Neuron (in vitro differentiated cells): ENCODE measurements at regions not wholly inside any gene's neighbourhood (a gene's known extent, or its start where the extent isn't known, plus 50 kb on each side); places are given as distances from the start of the nearest gene placed in this dataset.

Experiments used
- H2AFZ ChIP-seq: one replicate; pipeline ENCODE4 v1.6.1; 2013; ENCODE audit warnings: low read depth, mild to moderate bottlenecking, inconsistent platforms, low read length, moderate library complexity
- H3K27me3 ChIP-seq: one replicate; pipeline ENCODE4 v1.6.1; 2013; ENCODE audit warnings: low read length; ENCODE audit not compliant: insufficient read depth
- H3K36me3 ChIP-seq: one replicate; pipeline ENCODE4 v1.6.1; 2013; ENCODE audit warnings: low read length; ENCODE audit not compliant: insufficient read depth
- H3K4me1 ChIP-seq: one replicate; pipeline ENCODE4 v1.6.1; 2013; ENCODE audit warnings: low read length; ENCODE audit not compliant: insufficient read depth
- H3K4me3 ChIP-seq: 2 replicates; pipeline ENCODE4 v1.5.1; 2013; ENCODE audit warnings: mild to moderate bottlenecking, low read length, moderate library complexity
- H3K9me3 ChIP-seq: one replicate; pipeline ENCODE4 v1.6.1; 2013; ENCODE audit warnings: low read length

DNA sequence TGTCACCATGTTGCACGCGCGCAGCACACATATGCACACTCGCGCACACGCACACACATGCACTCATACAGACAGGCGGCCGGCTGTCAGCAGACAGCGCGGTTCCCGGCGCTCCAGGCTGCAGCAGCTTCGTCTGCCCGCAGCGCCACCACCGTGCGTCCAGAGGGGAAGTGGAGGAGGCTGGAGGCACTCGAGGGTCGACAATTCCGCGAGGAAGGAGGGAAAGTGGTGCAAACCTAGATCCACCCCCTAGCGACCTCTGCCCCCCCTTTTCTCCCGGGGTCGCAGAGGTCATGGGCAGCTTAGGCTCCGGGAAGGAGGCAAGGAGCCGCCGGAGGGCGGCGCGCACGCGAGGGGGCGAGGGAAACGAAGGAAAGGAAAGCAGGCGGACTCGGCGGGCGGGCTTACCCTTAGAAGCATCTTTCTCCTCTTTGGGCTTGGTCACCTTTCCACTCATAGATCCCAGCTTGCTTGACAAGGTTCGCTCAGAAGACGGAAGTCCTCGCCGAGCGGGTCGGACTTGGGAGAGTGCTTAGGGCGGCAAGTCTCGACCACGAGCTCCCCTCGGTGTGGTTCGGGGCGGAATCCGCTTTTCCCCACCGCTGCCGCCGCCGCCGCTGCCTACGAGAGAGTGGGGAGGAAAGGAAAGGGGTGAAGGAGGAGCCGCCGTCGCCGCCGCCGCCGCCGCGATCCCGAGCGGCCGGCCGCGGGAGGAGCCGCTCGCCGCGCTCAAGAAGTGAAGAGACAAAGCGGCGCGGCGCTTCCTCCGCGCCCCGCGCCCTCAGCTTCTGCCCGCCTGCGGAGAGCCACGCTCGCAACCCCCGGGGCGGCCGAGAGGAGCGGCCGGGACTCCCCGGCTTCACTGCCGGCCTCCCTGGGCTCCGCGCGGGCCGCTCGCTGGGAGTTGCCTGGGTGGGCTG, 326.6 kb upstream of the F9 start:
- H3K4me3 ChIP-seq = peak overlapping the region; percentile 73
- no peaks in the 10 kb centered on the region for H3K27me3 ChIP-seq
- H2AFZ ChIP-seq = peak overlapping the region; percentile 64
- H3K9me3 ChIP-seq = no peaks in the 10 kb centered on the region
- peaks cover 21% of the 10 kb centered on the region for H3K4me1 ChIP-seq
- no peaks in the 10 kb centered on the region for H3K36me3 ChIP-seq

DNA sequence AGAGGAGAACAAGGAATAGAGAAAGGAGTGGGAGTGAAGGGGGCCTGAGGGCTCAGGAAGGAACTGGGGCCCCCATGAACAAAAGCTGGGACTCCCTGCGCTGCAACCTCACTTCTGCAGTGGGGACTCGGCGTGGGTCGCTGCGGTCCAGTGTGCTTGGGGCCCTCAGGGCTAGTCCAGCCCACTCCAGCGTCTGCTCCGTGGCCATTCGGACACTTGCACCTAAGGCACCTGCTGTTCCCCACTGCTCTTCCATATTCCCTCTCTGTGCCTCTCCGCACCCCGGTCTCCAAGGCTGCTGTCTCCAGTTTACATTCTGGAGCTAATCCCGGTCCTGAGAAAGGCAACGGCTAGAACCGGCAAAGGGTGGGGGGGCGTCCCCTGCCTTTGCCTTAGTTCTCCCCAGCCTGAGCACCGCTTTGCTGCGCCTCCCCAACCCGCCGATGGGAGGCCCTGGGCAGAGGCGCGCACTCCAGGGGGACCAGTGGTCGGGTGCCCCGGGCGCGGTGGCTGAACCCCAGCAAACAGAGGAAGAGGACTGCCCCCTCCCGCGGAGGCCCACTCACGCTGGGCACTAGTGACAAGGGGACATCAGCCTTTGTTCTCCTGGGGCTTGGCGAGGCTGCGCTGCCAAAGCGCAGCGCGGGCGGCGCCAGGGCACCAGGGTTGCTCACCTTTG, 327.7 kb upstream of the F9 start:
- H3K27me3 ChIP-seq = no peaks in the 10 kb centered on the region
- H3K4me3 ChIP-seq = peak overlapping the region; percentile 73
- H2AFZ ChIP-seq = peak overlapping the region; percentile 39
- H3K4me1 ChIP-seq = peaks cover 21% of the 10 kb centered on the region
- no peaks in the 10 kb centered on the region for H3K36me3 ChIP-seq
- no peaks in the 10 kb centered on the region for H3K9me3 ChIP-seq

DNA sequence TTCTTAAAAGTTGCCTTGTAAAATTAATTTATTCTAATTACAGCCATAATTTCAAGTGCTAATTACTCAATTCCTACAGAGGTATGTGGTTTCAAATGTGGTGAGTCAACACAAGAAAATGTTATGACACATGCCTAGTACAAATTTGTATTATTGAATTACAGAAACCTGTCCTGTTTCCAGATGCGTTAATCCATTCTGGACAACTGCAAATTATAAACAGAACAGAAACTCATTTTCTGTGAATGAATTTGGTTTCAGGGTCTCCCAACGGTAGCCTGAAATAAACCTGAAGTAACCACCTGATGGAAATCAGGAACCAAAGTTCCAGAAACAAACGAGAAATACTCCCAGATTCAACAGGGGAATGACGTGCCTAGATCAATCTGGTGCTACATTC, 328.6 kb upstream of the F9 start:
- peaks cover 21% of the 10 kb centered on the region for H3K4me1 ChIP-seq
- no peaks in the 10 kb centered on the region for H3K27me3 ChIP-seq
- no peaks in the 10 kb centered on the region for H3K9me3 ChIP-seq
- peak overlapping the region; percentile 73 for H3K4me3 ChIP-seq
- H3K36me3 ChIP-seq = no peaks in the 10 kb centered on the region
- H2AFZ ChIP-seq = no peak overlapping the region

DNA sequence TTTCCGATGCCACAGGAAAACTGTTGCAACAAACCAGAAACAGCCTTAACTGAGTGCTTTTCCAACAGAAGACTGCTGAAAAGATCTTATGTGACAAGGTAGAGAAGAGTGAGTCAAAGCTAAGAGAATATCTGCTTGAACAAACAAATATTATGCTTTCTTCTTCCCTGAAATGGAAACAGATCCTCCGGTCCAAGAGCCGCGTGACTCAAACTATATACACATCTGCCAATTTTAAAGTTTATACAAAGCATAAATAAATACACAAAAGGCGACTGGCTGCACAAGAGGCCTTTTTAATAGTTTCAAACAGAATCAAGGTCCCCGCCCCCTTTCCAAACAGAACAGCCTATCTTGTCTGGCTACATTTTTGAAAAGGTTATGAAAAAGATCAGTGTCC, 329.7 kb upstream of the F9 start:
- no peaks in the 10 kb centered on the region for H3K9me3 ChIP-seq
- no peaks in the 10 kb centered on the region for H3K27me3 ChIP-seq
- no peak overlapping the region for H2AFZ ChIP-seq
- peaks cover 21% of the 10 kb centered on the region for H3K4me1 ChIP-seq
- H3K4me3 ChIP-seq = no peak overlapping the region
- H3K36me3 ChIP-seq = no peaks in the 10 kb centered on the region

DNA sequence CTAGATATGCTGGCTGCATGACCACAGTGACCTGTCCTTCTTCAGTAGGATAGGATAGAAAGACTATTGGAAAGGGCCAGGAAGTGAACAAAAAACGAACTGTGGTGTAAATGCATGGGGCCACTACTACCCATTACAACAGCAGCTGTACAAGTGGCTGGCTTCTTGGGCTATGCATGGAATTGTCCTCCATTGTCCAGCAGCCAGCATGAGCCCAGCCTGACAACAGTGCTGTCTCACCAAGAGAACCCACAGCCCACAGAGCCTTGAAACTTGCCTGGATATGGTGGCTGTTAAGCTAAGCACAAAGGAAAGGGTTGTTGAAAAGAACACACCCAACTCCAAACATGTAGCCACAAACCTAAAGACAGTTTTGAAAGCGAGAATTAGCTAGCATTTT, 330.2 kb upstream of the F9 start:
- no peaks in the 10 kb centered on the region for H3K36me3 ChIP-seq
- no peak overlapping the region for H3K4me3 ChIP-seq
- H3K4me1 ChIP-seq = peaks cover 21% of the 10 kb centered on the region
- H2AFZ ChIP-seq = no peak overlapping the region
- H3K9me3 ChIP-seq = no peaks in the 10 kb centered on the region
- no peaks in the 10 kb centered on the region for H3K27me3 ChIP-seq

DNA sequence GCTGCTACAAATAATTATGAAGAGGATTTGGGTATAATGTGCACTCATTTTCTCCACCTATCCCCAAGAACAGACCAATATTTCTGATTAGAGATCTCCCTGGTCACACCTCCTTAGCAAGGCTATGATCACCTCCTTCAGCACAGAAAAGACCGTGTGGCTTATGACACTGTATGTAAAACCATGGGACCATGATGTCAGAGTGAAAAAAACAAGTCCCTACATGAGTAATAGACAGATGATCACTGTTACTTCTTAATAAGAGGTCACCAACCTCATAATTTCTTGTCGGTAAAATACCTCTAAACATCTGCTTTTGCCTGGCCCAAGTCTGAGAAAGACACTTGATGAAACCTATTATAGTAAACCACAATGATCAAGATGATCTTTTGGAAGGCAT, 330.6 kb upstream of the F9 start:
- Histone ChIP-seq H3K27me3 (no peaks in the 10 kb centered on the region), H3K4me3 (no peak overlapping the region)

DNA sequence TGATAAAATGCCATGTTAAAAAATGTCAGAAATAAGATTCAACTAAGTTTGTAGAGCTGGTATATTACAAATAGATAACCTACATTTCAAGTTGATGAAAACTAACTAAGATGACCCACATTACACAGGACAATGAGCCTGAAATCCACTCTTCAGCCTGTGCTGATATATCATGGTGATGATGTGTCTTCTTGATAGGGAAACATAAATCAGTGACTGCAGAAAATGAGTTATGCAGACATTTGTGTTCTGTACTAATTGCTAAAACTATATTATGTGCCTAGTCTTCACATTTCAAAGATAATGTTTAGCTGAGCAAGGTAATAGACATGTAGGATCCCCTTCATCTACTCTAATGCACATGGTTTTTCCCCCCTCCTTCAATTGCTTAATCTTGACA, 331.6 kb upstream of the F9 start:
- Histone ChIP-seq H3K4me3 (no peak overlapping the region), H3K9me3 (no peaks in the 10 kb centered on the region), H3K27me3 (no peaks in the 10 kb centered on the region), H3K36me3 (no peaks in the 10 kb centered on the region), H3K4me1 (peaks cover 21% of the 10 kb centered on the region), H2AFZ (no peak overlapping the region)

More for the DNA sequence above, 330.6 kb upstream of the F9 start:
- H3K9me3 ChIP-seq = no peaks in the 10 kb centered on the region
- H3K4me1 ChIP-seq = peaks cover 21% of the 10 kb centered on the region
- H2AFZ ChIP-seq = no peak overlapping the region
- H3K36me3 ChIP-seq = no peaks in the 10 kb centered on the region

DNA sequence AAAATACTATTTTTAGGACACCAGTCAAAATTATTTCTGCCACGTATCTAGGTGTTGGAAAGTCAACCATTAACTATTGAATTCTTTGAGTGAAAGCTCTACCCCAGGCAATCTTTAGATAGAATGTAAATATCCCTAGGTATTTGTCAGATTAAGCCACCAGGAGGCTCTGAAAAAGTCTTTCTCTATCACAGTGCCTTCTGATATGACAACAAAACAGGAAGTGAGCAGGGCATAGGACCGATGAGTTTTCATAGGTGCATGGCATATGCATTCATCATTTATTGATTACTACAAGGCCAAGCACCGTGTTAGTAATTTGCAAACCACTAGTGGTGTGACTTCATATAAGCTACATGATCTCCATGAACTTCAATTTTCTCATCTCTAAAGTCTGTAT, 333.6 kb upstream of the F9 start:
- no peaks in the 10 kb centered on the region for H3K27me3 ChIP-seq
- H3K9me3 ChIP-seq = no peaks in the 10 kb centered on the region
- no peaks in the 10 kb centered on the region for H3K36me3 ChIP-seq
- H3K4me1 ChIP-seq = peaks cover 11% of the 10 kb centered on the region
- no peak overlapping the region for H2AFZ ChIP-seq
- H3K4me3 ChIP-seq = no peak overlapping the region

DNA sequence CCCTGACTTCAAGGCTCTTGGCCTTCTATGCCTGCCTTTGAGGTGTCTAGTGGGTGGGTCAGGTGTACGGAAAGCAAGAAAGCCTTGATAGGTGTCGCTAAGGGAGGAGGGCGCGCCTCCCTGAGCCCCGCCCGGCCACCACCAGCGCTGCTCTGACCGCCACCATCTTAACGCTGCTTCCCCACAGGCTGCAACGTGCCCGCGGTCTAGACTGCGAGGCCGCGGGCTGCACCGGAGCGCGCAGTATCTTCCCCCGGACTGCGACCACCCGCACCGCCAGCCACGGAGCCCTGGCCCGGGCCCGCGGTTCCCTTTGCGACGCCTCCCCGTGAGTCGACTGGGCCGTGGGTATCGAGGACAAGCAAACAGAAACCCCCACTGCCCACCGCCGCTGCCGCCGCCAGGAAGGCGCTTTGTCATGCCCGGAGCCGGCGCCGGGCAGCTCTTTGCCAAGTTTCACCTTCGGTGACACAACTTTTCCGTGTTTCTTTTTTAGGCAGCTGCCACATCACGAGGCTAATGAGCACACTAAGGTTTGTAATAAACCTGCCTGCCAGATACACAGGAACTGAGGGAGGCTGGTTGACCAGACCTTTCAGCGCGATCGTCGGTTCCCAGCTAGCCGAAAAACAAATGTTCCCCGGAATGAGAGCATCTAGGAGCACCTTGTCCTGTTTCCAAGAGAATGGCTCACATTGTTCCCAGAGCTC, 335.8 kb upstream of the F9 start:
- H3K27me3 ChIP-seq = no peaks in the 10 kb centered on the region
- peaks cover 8% of the 10 kb centered on the region for H3K4me1 ChIP-seq
- H3K9me3 ChIP-seq = no peaks in the 10 kb centered on the region
- no peaks in the 10 kb centered on the region for H3K36me3 ChIP-seq
- no peak overlapping the region for H3K4me3 ChIP-seq
- H2AFZ ChIP-seq = no peak overlapping the region

DNA sequence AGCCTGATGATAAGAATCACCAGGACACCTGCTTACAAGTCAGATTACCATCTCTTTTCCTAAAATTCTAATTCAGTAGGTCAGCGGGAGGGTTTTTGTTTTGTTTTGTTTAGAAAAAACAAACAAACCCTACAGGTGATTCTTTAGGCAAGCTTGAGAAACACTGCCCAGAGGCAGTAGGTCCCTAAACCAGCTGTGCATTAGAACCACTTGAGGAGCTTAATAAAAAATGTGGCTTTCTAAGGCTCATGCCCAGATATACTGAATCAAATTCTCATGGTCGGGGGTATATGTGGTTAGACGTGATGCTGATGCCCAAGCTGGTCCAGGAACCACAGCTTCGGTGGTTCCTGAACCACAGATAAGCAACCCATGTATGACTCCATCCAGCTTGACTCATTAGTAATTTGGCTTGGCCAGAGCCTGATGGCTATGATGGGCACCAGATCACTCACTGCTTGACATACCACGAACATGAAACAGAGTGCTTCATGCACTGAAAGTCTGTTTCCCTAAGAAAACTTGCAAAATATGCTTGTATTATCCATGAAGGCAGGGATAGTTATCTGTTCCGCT, 338.1 kb upstream of the F9 start:
- Histone ChIP-seq H3K27me3 (no peaks in the 10 kb centered on the region), H3K4me3 (no peak overlapping the region), H3K9me3 (no peaks in the 10 kb centered on the region)

DNA sequence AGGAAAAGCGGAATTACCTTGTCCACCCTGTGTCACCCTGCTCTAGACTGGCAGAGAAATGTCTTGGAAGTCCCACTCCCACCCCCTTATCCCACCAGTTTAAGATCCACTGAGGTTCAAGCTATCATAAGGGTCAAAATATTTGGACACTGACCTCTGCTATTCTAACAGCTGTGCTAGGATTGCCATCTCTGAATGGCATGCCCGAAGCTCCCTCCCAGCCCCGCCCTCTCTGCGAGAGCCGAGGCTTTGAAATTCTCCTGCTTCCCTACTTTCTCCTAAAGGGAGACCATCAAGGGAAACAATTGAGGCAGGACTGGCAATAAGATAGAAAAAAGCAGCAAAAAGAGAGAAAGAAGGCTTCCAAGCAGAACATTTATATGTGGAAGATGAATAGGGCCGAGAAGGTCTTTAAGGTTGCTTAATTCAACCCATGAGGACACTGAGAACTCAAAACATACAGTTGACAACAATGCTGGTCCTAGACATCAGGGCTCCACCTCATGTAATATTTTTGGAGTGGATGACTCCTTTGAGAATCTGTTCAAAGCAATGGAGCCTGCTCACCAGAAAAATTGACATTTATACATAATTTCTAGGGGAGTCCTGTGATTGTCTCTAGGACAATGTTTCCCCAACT, 338.7 kb upstream of the F9 start:
- peaks cover 8% of the 10 kb centered on the region for H3K4me1 ChIP-seq
- H2AFZ ChIP-seq = no peak overlapping the region
- no peaks in the 10 kb centered on the region for H3K27me3 ChIP-seq
- no peaks in the 10 kb centered on the region for H3K9me3 ChIP-seq
- no peak overlapping the region for H3K4me3 ChIP-seq
- H3K36me3 ChIP-seq = no peaks in the 10 kb centered on the region

More for the DNA sequence above, 338.1 kb upstream of the F9 start:
- Histone ChIP-seq H2AFZ (no peak overlapping the region), H3K4me1 (peaks cover 8% of the 10 kb centered on the region), H3K36me3 (no peaks in the 10 kb centered on the region)

DNA sequence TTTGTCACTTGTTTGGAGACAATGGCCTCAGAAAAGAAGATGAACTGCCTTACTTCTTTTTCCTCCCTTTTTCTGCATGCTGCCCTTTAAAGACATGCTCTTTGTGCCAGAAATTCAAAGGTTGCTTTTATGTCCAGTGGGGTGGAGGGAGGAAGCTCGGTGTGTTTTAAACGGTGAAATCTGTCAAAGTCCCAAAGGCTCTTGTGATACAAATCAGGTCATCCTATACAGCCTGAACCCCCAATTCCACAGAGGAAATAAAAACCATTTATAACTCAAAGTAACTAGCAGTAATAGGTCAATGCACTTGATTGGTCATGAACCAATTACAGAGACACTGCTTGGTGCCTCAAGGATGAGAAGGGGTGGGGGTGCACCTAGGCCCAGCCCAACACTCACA, 339.3 kb upstream of the F9 start:
- Histone ChIP-seq H3K27me3 (no peaks in the 10 kb centered on the region), H3K4me3 (no peak overlapping the region), H2AFZ (no peak overlapping the region), H3K4me1 (peaks cover 8% of the 10 kb centered on the region), H3K36me3 (no peaks in the 10 kb centered on the region), H3K9me3 (no peaks in the 10 kb centered on the region)
